Right ventricle myocardium superior (tissue), 1 donor: ENCODE measurements at regions not wholly inside any gene's neighbourhood (a gene's known extent, or its start where the extent isn't known, plus 50 kb on each side); places are given as distances from the start of the nearest gene placed in this dataset.

Experiments used
- ATAC-seq: fragments of 200-7000 bp; cut with Tn5 transposase; one replicate; pipeline ENCODE4 v1.9.1; 2020; ENCODE audit warnings: mild to moderate bottlenecking; ENCODE audit not compliant: poor library complexity
- DNase-seq: peaks from one replicate; pipeline ENCODE4 v3.0.0-alpha.2; 2020
- intact Hi-C: fragments of 100-400 bp; cut with DNase I; formaldehyde crosslinking; loops from one replicate; pipeline ENCODE4 v1.11.2; 2022
- donor health status: DM: no; HTN: yes; CAD: no; lungs with severe emphysema.

- ATAC-seq: no peak
- intact Hi-C loops: no loop called here
- no peak for DNase-seq
Measured at GRCh38 chr6:6798448-6798860, 209.9 kb downstream of the LY86 start.

DNA sequence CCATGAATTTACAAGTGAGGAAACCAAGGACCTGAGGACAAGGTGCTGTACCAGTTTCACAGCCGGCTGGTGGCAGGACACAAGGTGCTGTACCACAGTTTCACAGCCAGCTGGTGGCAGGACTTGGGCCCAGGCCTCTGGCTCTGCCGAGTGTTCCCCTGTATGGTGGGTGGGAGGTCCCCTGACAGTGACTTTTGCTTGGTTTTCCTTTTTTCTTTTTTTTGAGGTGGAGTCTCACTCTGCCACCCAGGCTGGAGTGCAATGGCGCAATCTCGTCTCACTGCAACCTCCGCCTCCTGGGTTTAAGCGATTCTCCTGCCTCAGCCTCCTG lies 212.4 kb downstream of the LY86 start:
- ATAC-seq (no peak), DNase-seq (no peak)
- intact Hi-C loops: no loop called here

DNA sequence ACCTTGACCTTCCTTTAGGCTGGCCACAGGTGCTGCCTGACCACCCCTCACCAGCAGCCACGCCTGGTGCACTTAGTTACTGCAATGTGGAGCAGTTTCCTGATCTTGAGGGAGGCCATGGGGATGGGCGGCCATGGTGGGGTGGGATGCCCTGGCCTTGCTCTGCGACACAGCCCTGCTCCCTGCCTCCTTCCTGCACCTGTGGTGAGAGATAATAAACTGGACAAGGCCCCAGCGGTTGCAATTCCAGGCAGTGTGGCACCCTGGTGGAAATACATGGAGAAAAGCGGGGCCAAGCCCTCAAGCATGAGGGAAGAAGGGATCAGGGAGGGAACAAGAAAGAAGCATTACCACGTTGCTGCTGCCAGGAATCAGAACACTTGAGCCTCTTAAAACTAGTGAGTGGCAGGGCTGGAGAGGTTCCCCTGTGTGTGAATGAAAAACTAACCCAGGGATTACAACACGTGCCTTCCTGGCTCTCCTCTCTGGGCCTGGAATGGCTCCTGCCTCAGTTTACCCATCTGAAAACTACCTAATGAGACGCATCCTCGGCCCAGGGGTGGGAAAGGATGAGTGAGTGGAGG lies 213.2 kb downstream of the LY86 start:
- intact Hi-C loops: no loop called here
- DNase-seq (no peak), ATAC-seq (no peak)

- intact Hi-C loops: no loop called here
- ATAC-seq (no peak), DNase-seq (no peak)
Measured at GRCh38 chr6:6803180-6803977, 214.9 kb downstream of the LY86 start.

- ATAC-seq: no peak
- no peak for DNase-seq
- intact Hi-C loops: no loop called here
Measured at GRCh38 chr6:6804843-6805615, 216.5 kb downstream of the LY86 start.

- peak; percentile 75 for ATAC-seq
- intact Hi-C loops: no loop called here
- DNase-seq: peak; percentile 80
Measured at GRCh38 chr6:6806844-6807518, 218.5 kb downstream of the LY86 start.

- ATAC-seq (no peak), DNase-seq (no peak)
- intact Hi-C loops: no loop called here
Measured at GRCh38 chr6:6808343-6808742, 219.8 kb downstream of the LY86 start.

- no peak for DNase-seq
- no peak for ATAC-seq
- intact Hi-C loops: no loop called here
Measured at GRCh38 chr6:6808915-6809314, 220.4 kb downstream of the LY86 start.

GRCh38 chr6:6810727-6811126 lies 222.2 kb downstream of the LY86 start:
- DNase-seq (no peak), ATAC-seq (no peak)
- intact Hi-C loops: no loop called here

- intact Hi-C loops: no loop called here
- peak; percentile 49 for ATAC-seq
- DNase-seq: no peak
Measured at GRCh38 chr6:6811128-6812009, 222.8 kb downstream of the LY86 start.

DNA sequence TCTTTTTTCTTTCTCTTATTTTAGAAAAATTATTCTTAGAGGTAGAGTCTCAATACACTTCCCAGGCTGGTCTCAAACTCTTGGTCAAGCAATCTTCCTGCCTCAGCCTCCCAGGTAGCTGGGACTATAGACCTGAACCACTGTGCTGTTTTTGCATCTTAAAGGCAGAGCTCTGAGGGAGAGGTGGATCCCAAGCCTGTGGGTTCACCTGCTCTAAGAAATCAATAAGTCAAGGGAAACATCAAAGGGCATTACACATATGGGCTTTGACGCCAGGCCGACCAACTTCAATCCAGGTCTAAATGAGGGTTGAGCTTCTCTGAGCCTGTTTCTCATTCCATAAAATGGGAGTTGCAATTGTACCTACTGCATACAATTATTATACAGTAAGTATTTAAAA lies 223.9 kb downstream of the LY86 start:
- no peak for DNase-seq
- intact Hi-C loops: no loop called here
- ATAC-seq: no peak

- no peak for DNase-seq
- intact Hi-C loops: no loop called here
- ATAC-seq: no peak
Measured at GRCh38 chr6:6815732-6816131, 227.2 kb downstream of the LY86 start.

DNA sequence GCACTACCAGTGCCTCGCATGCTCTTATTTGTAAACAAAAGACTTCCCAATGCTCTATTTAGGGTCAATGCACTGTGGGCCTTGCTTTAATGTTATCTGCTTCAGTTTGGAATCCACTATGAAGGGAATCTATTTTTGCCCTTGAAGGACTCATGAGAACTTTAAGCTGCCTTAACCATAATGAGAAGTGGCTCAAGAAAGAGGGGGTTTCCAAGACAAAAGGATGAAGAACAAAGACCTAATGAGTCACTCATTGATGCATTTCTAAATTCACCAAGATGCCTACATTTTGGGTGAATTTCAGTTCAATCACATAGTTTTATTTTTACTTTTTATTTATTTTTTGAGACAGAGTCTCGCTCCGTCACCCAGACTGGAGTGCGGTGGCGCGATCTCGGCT lies 228.2 kb downstream of the LY86 start:
- DNase-seq (no peak), ATAC-seq (no peak)
- intact Hi-C loops: no loop called here

GRCh38 chr6:6818078-6818639 lies 229.6 kb downstream of the LY86 start:
- DNase-seq (no peak), ATAC-seq (no peak)
- intact Hi-C loops: no loop called here

DNA sequence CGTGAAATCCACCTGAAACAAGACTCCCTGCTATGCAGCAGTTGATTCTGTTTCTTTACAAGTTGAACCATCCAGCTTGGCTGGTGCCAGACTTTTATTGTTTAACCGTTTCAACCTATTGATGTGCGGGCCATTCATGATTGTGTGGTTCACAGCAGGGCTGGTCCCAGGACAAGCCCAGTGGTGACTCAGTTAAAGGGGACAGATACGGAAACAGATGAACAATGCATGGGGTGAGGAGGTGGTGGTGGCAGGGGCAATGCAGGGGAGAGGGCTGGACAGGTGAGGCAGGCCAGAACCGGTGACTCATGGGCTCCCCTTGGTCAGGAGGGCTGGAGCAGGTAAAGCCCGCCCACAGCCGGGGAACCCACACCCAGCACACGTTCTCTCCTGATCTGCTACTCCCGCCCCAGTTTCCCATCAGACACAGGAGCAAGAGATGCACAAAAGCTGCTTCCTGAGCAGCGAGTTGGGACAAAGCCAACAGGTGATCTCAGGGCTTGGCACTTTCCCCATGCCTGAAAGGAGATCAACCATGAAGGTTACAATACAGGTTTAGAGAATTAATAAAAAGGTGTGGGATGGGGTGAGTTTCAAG lies 232.2 kb downstream of the LY86 start:
- intact Hi-C loops: no loop called here
- ATAC-seq (no peak), DNase-seq (no peak)

GRCh38 chr6:6821639-6822261 lies 233.2 kb downstream of the LY86 start:
- ATAC-seq: no peak
- DNase-seq: no peak
- intact Hi-C loops: no loop called here

DNA sequence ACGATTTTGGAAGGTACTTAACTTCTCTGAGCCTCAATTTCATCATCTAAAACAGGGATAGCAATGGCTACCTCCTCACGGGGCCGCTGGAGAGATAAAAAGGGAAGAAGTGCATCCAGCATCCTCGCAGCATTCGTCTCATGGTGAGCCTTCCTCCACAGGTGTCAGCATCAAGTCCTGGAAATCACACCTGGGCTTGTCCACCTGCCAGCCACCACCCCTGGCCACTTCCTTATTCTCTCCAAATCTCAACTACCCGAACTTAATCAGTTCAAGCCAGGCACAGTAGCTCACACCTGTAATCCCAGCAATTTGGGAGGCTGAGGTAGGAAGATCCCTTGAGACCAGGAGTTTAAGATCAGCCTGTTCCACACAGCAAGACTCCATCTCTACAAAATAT lies 234.5 kb downstream of the LY86 start:
- DNase-seq: no peak
- intact Hi-C loops: no loop called here
- ATAC-seq: no peak
